HepG2 (cell line): ENCODE measurements at regions not wholly inside any gene's neighbourhood (a gene's known extent, or its start where the extent isn't known, plus 50 kb on each side); places are given as distances from the start of the nearest gene placed in this dataset.

Source experiments
- CTCF ChIP-seq: sonication (generic); formaldehyde crosslinking; IDR thresholded peaks from 2 replicates; pipeline ENCODE4 v1.5.0; 2020; ENCODE audit warnings: mild to moderate bottlenecking, missing genetic modification reagents, moderate library complexity
- GABPB1 ChIP-seq: IDR thresholded peaks from 2 replicates; pipeline ENCODE4 v1.6.1; 2016; ENCODE audit warnings: mild to moderate bottlenecking, missing genetic modification reagents, moderate library complexity, missing compliant biosample characterization
- JUNB ChIP-seq: sonication (generic); formaldehyde crosslinking; IDR thresholded peaks from 2 replicates; pipeline ENCODE4 v1.8.0; 2022; ENCODE audit warnings: missing genetic modification reagents, mild to moderate bottlenecking, borderline replicate concordance
- SP1 ChIP-seq, 2 experiments: fragments of 450-650 bp in 1 of 2; sonication (generic) in 1 of 2; formaldehyde crosslinking in 1 of 2; IDR thresholded peaks; 2 replicates each; pipeline versions ENCODE4 v1.4.0 to v1.6.1; 2016 to 2020; ENCODE audit warnings: missing genetic modification reagents in 1 of 2
- ZBTB14 ChIP-seq: sonication (generic); formaldehyde crosslinking; IDR thresholded peaks from 2 replicates; pipeline ENCODE4 v1.4.0; 2020; ENCODE audit warnings: missing genetic modification reagents
- ZBTB26 ChIP-seq: IDR thresholded peaks from 2 replicates; pipeline ENCODE4 v1.6.1; 2016; ENCODE audit warnings: missing compliant biosample characterization, missing genetic modification reagents, borderline replicate concordance
- ZNF274 ChIP-seq: sonication (generic); formaldehyde crosslinking; IDR thresholded peaks from 2 replicates; pipeline ENCODE4 v1.5.1; 2020; ENCODE audit warnings: mild to moderate bottlenecking, missing genetic modification reagents

- TF ChIP-seq GABPB1 (CRISPR knock-in tag) (no peak), SP1 (IDR thresholded peaks at IDR 0.05) (no peak), SP1 (CRISPR knock-in tag; IDR thresholded peaks at IDR 0.05) (no peak), CTCF (CRISPR knock-in tag) (no peak), ZBTB14 (CRISPR knock-in tag) (no peak), ZNF274 (no peak), ZBTB26 (no peak), JUNB (CRISPR knock-in tag) (no peak)
These were observed 776.6 kb upstream of the NXPH2 start for GRCh38 chr2:139556789-139557188.
